ENCODE measurements at regions not wholly inside any gene's neighbourhood (a gene's known extent, or its start where the extent isn't known, plus 50 kb on each side); places are given as distances from the start of the nearest gene placed in this dataset.

- no peak for TF ChIP-seq CTCF (IDR thresholded peaks at IDR 0.05; ENCODE audit: low read length)
- TF ChIP-seq EZH2 (IDR thresholded peaks at IDR 0.05; ENCODE audit: borderline replicate concordance, low read length), result no peak
Measured at GRCh38 chr12:113658006-113658655, 186.5 kb upstream of the LHX5 start.
